Activated B cell treated with CpG ODN at 0.5 μM for 24 hours (primary cell): ENCODE measurements at regions not wholly inside any gene's neighbourhood (a gene's known extent, or its start where the extent isn't known, plus 50 kb on each side); places are given as distances from the start of the nearest gene placed in this dataset.

ENCODE experiments used
- ATAC-seq: fragments of 200-7000 bp; cut with Tn5 transposase; one replicate; pipeline ENCODE4 v1.10.0; 2021; ENCODE audit warnings: low read depth, mild to moderate bottlenecking, moderate library complexity
- CTCF ChIA-PET: fragments of 350-600 bp; sonication (Branson Sonifier 250); formaldehyde crosslinking; loops from one replicate; lab custom pipeline; 2021; ENCODE audit warnings: antibody characterized with exemption; lab: Charles Lee
- POLR2A ChIA-PET: fragments of 350-600 bp; sonication (Branson Sonifier 250); formaldehyde crosslinking; loops from one replicate; lab custom pipeline; 2021; ENCODE audit warnings: antibody characterized with exemption; lab: Charles Lee
- DNase-seq: peaks from one replicate; pipeline ENCODE4 v3.0.0; 2022
- H3K27ac Mint-ChIP-seq: one replicate; pipeline ENCODE4 v1.8.0; 2020; ENCODE audit warnings: mixed read lengths
- H3K27me3 Mint-ChIP-seq: one replicate; pipeline ENCODE4 v1.8.0; 2021; ENCODE audit warnings: mixed read lengths
- H3K36me3 Mint-ChIP-seq: one replicate; pipeline ENCODE4 v1.8.0; 2021; ENCODE audit warnings: low read depth, mixed read lengths
- H3K4me1 Mint-ChIP-seq: one replicate; pipeline ENCODE4 v1.8.0; 2021; ENCODE audit warnings: mixed read lengths
- H3K4me3 Mint-ChIP-seq: one replicate; pipeline ENCODE4 v1.8.0; 2020; ENCODE audit warnings: mild to moderate bottlenecking, mixed read lengths
- H3K9me3 Mint-ChIP-seq: one replicate; pipeline ENCODE4 v1.8.0; 2020; ENCODE audit warnings: mixed read lengths
- CTCF ChIP-seq: fragments of 200-600 bp; IDR thresholded peaks from one replicate; pipeline ENCODE4 v1.8.0; 2022; ENCODE audit warnings: antibody characterized with exemption, mild to moderate bottlenecking
- intact Hi-C: fragments of 100-400 bp; cut with micrococcal nuclease; formaldehyde crosslinking; loops from one replicate; pipeline ENCODE4 v1.15.1; 2024

GRCh38 chr3:22939349-22939748 is 263.8 kb upstream of the UBE2E2 start:
- CTCF ChIA-PET = no interaction called here
- DNase-seq (no peak), ATAC-seq (no peak)
- Mint-ChIP-seq H3K9me3 (no peaks in the 10 kb centered on the region), H3K36me3 (no peaks in the 10 kb centered on the region), H3K4me1 (no peaks in the 10 kb centered on the region), H3K27me3 (no peaks in the 10 kb centered on the region), H3K27ac (no peak overlapping the region), H3K4me3 (no peak overlapping the region)
- POLR2A ChIA-PET = no interaction called here
- intact Hi-C loops = no loop called here
- TF ChIP-seq CTCF = no peak

- DNase-seq (no peak), ATAC-seq (no peak)
- Mint-ChIP-seq H3K9me3 (no peaks in the 10 kb centered on the region), H3K27me3 (no peaks in the 10 kb centered on the region), H3K36me3 (no peaks in the 10 kb centered on the region), H3K27ac (no peak overlapping the region), H3K4me1 (no peaks in the 10 kb centered on the region), H3K4me3 (no peak overlapping the region)
- intact Hi-C loops = no loop called here
- POLR2A ChIA-PET = no interaction called here
- CTCF ChIA-PET = no interaction called here
- TF ChIP-seq CTCF = no peak
These were observed 262.8 kb upstream of the UBE2E2 start for GRCh38 chr3:22940285-22940684.

GRCh38 chr3:22942981-22943380 is 260.1 kb upstream of the UBE2E2 start:
- Mint-ChIP-seq H3K36me3 (no peaks in the 10 kb centered on the region), H3K4me1 (no peaks in the 10 kb centered on the region), H3K4me3 (no peak overlapping the region), H3K9me3 (no peaks in the 10 kb centered on the region), H3K27me3 (no peaks in the 10 kb centered on the region), H3K27ac (no peak overlapping the region)
- TF ChIP-seq CTCF = no peak
- ATAC-seq = no peak
- CTCF ChIA-PET = no interaction called here
- no peak for DNase-seq
- intact Hi-C loops = no loop called here
- POLR2A ChIA-PET = no interaction called here

GRCh38 chr3:22947851-22948250 is 255.3 kb upstream of the UBE2E2 start:
- intact Hi-C loops = no loop called here
- Mint-ChIP-seq H3K4me1 (no peaks in the 10 kb centered on the region), H3K27me3 (no peaks in the 10 kb centered on the region), H3K9me3 (peaks cover 5% of the 10 kb centered on the region), H3K4me3 (no peak overlapping the region), H3K27ac (no peak overlapping the region), H3K36me3 (no peaks in the 10 kb centered on the region)
- no peak for TF ChIP-seq CTCF
- ChIA-PET CTCF (interaction anchor here (0.9 kb wide), 1 partner anchor 13 kb away, joined by 4 read pairs; no protein-coding TSS in a partner anchor), POLR2A (no interaction called here)
- ATAC-seq (no peak), DNase-seq (no peak)

- DNase-seq = no peak
- ATAC-seq = no peak
- no peak for TF ChIP-seq CTCF
- no peaks in the 10 kb centered on the region for H3K36me3 Mint-ChIP-seq
- ChIA-PET CTCF (no interaction called here), POLR2A (no interaction called here)
- no peaks in the 10 kb centered on the region for H3K27me3 Mint-ChIP-seq
- intact Hi-C loops = no loop called here
- peaks cover 5% of the 10 kb centered on the region for H3K9me3 Mint-ChIP-seq
- no peak overlapping the region for H3K4me3 Mint-ChIP-seq
- no peak overlapping the region for H3K27ac Mint-ChIP-seq
- no peaks in the 10 kb centered on the region for H3K4me1 Mint-ChIP-seq
These were observed 251.2 kb upstream of the UBE2E2 start for GRCh38 chr3:22951910-22952309.
